ENCODE measurements at regions not wholly inside any gene's neighbourhood (a gene's known extent, or its start where the extent isn't known, plus 50 kb on each side); places are given as distances from the start of the nearest gene placed in this dataset.

DNA sequence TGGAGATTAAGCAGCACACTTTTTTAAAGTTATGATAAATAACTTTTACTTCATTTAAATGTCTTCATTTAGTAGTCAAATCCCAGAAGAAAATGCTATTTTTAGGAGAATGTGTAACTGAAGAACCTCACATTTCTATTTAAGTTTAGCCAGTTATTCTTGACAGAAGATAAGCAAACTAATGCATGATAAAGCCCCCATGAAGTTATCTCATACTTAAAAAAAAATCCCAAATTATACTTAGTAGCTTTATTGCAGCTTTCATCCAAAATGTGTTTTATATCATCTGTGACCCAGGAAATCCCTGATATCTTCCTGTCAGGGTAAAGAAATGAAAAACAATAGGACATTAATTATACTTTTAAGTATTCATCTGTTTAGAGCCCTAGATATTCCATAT lies 124.8 kb upstream of the SYT6 start (continued):
- TF ChIP-seq ZBTB11 (tag by site-specific recombination; conservative IDR thresholded peaks at IDR 0.05; ENCODE audit: low read depth) = no peak
- TF ChIP-seq, protein P1, sequence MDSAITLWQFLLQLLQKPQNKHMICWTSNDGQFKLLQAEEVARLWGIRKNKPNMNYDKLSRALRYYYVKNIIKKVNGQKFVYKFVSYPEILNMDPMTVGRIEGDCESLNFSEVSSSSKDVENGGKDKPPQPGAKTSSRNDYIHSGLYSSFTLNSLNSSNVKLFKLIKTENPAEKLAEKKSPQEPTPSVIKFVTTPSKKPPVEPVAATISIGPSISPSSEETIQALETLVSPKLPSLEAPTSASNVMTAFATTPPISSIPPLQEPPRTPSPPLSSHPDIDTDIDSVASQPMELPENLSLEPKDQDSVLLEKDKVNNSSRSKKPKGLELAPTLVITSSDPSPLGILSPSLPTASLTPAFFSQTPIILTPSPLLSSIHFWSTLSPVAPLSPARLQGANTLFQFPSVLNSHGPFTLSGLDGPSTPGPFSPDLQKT (IDR thresholded peaks at IDR 0.05; ENCODE audit: borderline replicate concordance, low read depth, low read length) = no peak
- no peak for TF ChIP-seq ZNF10 (tag by site-specific recombination; IDR thresholded peaks at IDR 0.05)
- TF ChIP-seq SP2 (tag by site-specific recombination; IDR thresholded peaks at IDR 0.05) = no peak
- TF ChIP-seq, protein P2, sequence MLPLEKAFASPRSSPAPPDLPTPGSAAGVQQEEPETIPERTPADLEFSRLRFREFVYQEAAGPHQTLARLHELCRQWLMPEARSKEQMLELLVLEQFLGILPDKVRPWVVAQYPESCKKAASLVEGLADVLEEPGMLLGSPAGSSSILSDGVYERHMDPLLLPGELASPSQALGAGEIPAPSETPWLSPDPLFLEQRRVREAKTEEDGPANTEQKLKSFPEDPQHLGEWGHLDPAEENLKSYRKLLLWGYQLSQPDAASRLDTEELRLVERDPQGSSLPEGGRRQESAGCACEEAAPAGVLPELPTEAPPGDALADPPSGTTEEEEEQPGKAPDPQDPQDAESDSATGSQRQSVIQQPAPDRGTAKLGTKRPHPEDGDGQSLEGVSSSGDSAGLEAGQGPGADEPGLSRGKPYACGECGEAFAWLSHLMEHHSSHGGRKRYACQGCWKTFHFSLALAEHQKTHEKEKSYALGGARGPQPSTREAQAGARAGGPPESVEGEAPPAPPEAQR (tag by site-specific recombination; IDR thresholded peaks at IDR 0.05) = no peak
- no peak for TF ChIP-seq ZFP41 (tag by site-specific recombination; IDR thresholded peaks at IDR 0.05; ENCODE audit: borderline replicate concordance)
- TF ChIP-seq, protein P3, sequence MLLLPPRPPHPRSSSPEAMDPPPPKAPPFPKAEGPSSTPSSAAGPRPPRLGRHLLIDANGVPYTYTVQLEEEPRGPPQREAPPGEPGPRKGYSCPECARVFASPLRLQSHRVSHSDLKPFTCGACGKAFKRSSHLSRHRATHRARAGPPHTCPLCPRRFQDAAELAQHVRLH (tag by site-specific recombination; IDR thresholded peaks at IDR 0.05) = no peak
- no peak for TF ChIP-seq WT1 (tag by site-specific recombination; IDR thresholded peaks at IDR 0.05)
- no peak for TF ChIP-seq ZNF48 (tag by site-specific recombination; IDR thresholded peaks at IDR 0.05)

GRCh38 chr1:114274621-114275317 lies 121.1 kb upstream of the SYT6 start:
- POLR2A ChIA-PET = interaction anchor here (0.5 kb wide), 1 partner anchor 46 kb away, joined by 5 read pairs; no protein-coding TSS in a partner anchor
- CTCF ChIA-PET = interaction anchor here (1.3 to 2.7 kb wide), 2 partner anchors 8 to 295 kb away, joined by 3 to 10 read pairs; partner anchors contain the start of gene OLFML3
- TF ChIP-seq ZNF174 (tag by site-specific recombination; IDR thresholded peaks at IDR 0.05) = no peak
- peak; percentile 67 for TF ChIP-seq GLIS1 (tag by site-specific recombination; IDR thresholded peaks at IDR 0.05)
- Histone ChIP-seq H3K4me1 (ENCODE audit: control insufficient read depth, insufficient read depth, low read length) (no peaks in the 10 kb centered on the region), H3K9me3 (ENCODE audit: control insufficient read depth, insufficient read depth, low read depth, low read length) (no peaks in the 10 kb centered on the region), H3K36me3 (ENCODE audit: control insufficient read depth in 2 of 2, insufficient read depth in 1 of 2, low read length in 2 of 2) (no peaks in the 10 kb centered on the region), H3K4me3 (ENCODE audit: low read depth, low read length) (no peak overlapping the region), H3K27ac (ENCODE audit: extremely low read depth, low read depth, low read length) (no peak overlapping the region)

- no peaks in the 10 kb centered on the region for H3K36me3 ChIP-seq (ENCODE audit: control insufficient read depth in 2 of 2, insufficient read depth in 1 of 2, low read length in 2 of 2)
- H3K4me1 ChIP-seq (ENCODE audit: control insufficient read depth, insufficient read depth, low read length) = no peaks in the 10 kb centered on the region
- H3K27ac ChIP-seq (ENCODE audit: extremely low read depth, low read depth, low read length) = no peak overlapping the region
- ChIA-PET POLR2A (no interaction called here), CTCF (interaction anchor here (2.1 kb wide), 1 partner anchor 10 kb away, joined by 17 read pairs; no protein-coding TSS in a partner anchor)
- TF ChIP-seq, protein P4, sequence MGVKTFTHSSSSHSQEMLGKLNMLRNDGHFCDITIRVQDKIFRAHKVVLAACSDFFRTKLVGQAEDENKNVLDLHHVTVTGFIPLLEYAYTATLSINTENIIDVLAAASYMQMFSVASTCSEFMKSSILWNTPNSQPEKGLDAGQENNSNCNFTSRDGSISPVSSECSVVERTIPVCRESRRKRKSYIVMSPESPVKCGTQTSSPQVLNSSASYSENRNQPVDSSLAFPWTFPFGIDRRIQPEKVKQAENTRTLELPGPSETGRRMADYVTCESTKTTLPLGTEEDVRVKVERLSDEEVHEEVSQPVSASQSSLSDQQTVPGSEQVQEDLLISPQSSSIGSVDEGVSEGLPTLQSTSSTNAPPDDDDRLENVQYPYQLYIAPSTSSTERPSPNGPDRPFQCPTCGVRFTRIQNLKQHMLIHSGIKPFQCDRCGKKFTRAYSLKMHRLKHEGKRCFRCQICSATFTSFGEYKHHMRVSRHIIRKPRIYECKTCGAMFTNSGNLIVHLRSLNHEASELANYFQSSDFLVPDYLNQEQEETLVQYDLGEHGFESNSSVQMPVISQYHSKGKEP (tag by site-specific recombination; IDR thresholded peaks at IDR 0.05) = no peak
- H3K4me3 ChIP-seq (ENCODE audit: low read depth, low read length) = no peak overlapping the region
- no peaks in the 10 kb centered on the region for H3K9me3 ChIP-seq (ENCODE audit: control insufficient read depth, insufficient read depth, low read depth, low read length)
Measured at GRCh38 chr1:114272593-114272992, 118.9 kb upstream of the SYT6 start.

Measured in HEK293 (cell line).